ACC112 (cell line): ENCODE measurements at regions not wholly inside any gene's neighbourhood (a gene's known extent, or its start where the extent isn't known, plus 50 kb on each side); places are given as distances from the start of the nearest gene placed in this dataset.

Source experiments
- H2AFZ ChIP-seq: fragments of 200-600 bp; sonication (generic); one replicate; pipeline ENCODE4 v1.6.0; 2017; ENCODE audit warnings: antibody characterized with exemption, low read length; ENCODE audit not compliant: unreplicated experiment
- H3K27ac ChIP-seq: fragments of 200-600 bp; sonication (generic); 2 replicates; pipeline ENCODE4 v1.5.1; 2014; ENCODE audit warnings: low read depth, mild to moderate bottlenecking, antibody characterized with exemption, low read length, moderate library complexity
- H3K27me3 ChIP-seq: fragments of 200-600 bp; sonication (generic); 2 replicates; pipeline ENCODE4 v1.6.1; 2014; ENCODE audit warnings: mild to moderate bottlenecking, antibody characterized with exemption, low read length, moderate library complexity, mixed read lengths; ENCODE audit not compliant: insufficient read depth
- H3K36me3 ChIP-seq: fragments of 200-600 bp; sonication (generic); 2 replicates; pipeline ENCODE4 v1.6.1; 2016; ENCODE audit warnings: mild to moderate bottlenecking, antibody characterized with exemption, low read length, moderate library complexity, mixed read lengths; ENCODE audit not compliant: insufficient read depth
- H3K4me1 ChIP-seq: fragments of 200-600 bp; sonication (generic); one replicate; pipeline ENCODE4 v1.6.1; 2016; ENCODE audit warnings: low read length, mixed read lengths; ENCODE audit not compliant: insufficient read depth, unreplicated experiment, control insufficient read depth
- H3K4me3 ChIP-seq: fragments of 200-600 bp; sonication (generic); 2 replicates; pipeline ENCODE4 v1.5.1; 2014; ENCODE audit warnings: mild to moderate bottlenecking, low read depth, low read length
- H3K79me2 ChIP-seq: fragments of 200-600 bp; sonication (generic); one replicate; pipeline ENCODE4 v1.6.0; 2016; ENCODE audit warnings: low read length; ENCODE audit not compliant: control insufficient read depth, unreplicated experiment, insufficient read depth

DNA sequence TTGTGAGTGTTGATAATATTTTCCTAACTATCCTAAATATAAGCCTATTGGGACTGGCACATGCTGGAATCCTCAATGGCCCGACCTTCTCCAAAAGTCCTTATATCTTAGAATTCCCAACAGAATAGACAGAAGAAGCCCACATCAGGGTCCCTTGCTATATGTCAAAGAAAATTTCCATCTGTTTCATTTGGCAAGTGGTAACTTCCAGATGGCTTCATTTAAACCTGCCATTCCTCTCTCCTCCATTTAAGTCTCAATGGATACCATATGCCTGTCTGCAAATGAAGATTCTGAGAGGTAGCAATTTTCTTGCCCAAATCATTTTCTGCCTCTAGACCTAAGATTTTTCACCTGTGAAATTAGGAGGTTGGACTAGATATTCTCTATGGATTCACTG is 73.1 kb upstream of the KCNA4 start:
- H3K27me3 ChIP-seq: no peaks in the 10 kb centered on the region
- H3K4me1 ChIP-seq: no peaks in the 10 kb centered on the region
- H2AFZ ChIP-seq: no peak overlapping the region
- H3K36me3 ChIP-seq: no peaks in the 10 kb centered on the region
- H3K4me3 ChIP-seq: no peak overlapping the region
- H3K27ac ChIP-seq: no peak overlapping the region
- H3K79me2 ChIP-seq: no peaks in the 10 kb centered on the region

DNA sequence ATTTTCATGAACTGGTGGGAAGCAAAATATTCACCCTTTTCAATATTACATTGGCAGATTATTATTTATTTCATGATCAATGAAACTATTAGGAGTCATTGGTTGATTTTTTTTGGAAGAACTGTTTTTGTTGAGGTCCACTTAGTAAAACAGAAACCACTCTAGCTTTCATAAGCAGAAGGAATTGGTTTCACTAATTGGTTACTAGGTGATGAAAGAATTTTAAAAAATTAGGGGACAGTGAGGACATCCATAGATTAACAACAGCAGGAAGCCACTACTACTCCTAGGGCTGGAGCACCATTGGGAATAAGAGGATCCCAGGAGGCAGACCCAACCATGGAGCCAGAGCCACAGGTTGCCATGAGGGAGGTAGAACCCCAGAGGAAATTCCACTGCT is 74.4 kb upstream of the KCNA4 start:
- Histone ChIP-seq H3K27ac (no peak overlapping the region), H3K4me3 (no peak overlapping the region), H3K79me2 (no peaks in the 10 kb centered on the region), H3K27me3 (no peaks in the 10 kb centered on the region), H3K36me3 (no peaks in the 10 kb centered on the region), H2AFZ (no peak overlapping the region), H3K4me1 (no peaks in the 10 kb centered on the region)

DNA sequence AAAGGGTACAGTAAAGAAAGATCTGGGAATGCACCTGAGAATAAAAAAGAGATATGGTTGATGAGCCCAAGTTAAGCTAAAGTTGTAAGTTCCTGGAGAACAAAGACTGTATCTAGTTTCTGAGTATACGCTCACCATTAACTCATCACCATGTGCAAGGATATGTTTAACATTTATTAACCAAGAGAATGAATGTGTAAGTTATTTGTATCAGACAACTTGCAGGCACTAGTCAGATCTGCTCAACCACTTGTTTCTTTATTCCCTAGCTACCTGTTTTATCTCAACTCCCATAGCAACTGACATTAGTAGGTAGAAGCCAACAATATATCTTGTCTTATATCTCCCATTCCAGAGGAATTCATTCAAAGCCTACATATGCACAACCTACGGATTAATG is 74.9 kb upstream of the KCNA4 start:
- Histone ChIP-seq H3K4me1 (no peaks in the 10 kb centered on the region), H2AFZ (no peak overlapping the region), H3K79me2 (no peaks in the 10 kb centered on the region), H3K27ac (no peak overlapping the region), H3K27me3 (no peaks in the 10 kb centered on the region), H3K36me3 (no peaks in the 10 kb centered on the region), H3K4me3 (no peak overlapping the region)

DNA sequence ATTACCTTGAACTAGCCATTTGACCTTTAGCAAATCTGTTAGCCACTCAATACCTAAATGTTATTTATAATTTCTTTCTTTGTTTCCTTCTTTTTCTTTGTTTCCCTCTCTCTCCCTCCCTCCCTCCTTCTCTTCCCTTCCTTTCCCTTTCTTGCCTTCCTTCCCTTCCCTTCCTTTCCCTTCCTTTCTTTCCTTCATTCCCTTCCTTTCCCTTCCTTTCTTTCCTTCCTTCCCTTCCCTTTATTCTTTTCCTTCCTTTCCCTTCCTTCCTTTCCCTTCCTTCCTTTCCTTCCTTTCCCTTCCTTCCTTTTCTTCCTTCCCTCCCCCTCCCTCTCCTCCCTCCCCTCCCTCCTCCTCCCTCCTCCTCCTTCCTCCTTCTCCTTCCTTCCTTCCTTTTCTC is 75.7 kb upstream of the KCNA4 start:
- Histone ChIP-seq H3K4me1 (no peaks in the 10 kb centered on the region), H3K4me3 (no peak overlapping the region), H3K27me3 (no peaks in the 10 kb centered on the region), H3K79me2 (no peaks in the 10 kb centered on the region), H3K27ac (no peak overlapping the region), H2AFZ (no peak overlapping the region), H3K36me3 (no peaks in the 10 kb centered on the region)

DNA sequence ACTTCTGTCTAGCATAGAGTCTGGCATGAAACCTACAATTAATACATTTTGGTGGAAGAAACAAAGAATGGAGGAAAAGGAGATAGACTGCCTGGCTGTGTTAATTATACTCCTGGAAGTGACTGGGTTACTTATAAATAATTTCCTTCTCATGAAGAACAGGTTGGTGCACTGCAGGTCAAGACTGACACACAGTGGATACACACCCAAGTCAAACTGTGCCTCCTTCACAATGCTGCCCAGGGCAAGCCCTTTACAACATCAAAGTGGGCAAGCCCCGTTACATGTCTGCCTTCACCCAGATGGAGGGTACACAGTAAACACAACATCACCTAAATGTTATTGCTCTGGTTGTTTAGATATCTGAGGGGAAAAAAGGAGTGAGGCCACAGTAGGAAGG is 83.7 kb upstream of the KCNA4 start:
- Histone ChIP-seq H3K79me2 (no peaks in the 10 kb centered on the region), H2AFZ (no peak overlapping the region), H3K4me3 (no peak overlapping the region), H3K36me3 (no peaks in the 10 kb centered on the region), H3K4me1 (no peaks in the 10 kb centered on the region), H3K27me3 (no peaks in the 10 kb centered on the region; the same call in 1 of the 2 replicates), H3K27ac (no peak overlapping the region)

DNA sequence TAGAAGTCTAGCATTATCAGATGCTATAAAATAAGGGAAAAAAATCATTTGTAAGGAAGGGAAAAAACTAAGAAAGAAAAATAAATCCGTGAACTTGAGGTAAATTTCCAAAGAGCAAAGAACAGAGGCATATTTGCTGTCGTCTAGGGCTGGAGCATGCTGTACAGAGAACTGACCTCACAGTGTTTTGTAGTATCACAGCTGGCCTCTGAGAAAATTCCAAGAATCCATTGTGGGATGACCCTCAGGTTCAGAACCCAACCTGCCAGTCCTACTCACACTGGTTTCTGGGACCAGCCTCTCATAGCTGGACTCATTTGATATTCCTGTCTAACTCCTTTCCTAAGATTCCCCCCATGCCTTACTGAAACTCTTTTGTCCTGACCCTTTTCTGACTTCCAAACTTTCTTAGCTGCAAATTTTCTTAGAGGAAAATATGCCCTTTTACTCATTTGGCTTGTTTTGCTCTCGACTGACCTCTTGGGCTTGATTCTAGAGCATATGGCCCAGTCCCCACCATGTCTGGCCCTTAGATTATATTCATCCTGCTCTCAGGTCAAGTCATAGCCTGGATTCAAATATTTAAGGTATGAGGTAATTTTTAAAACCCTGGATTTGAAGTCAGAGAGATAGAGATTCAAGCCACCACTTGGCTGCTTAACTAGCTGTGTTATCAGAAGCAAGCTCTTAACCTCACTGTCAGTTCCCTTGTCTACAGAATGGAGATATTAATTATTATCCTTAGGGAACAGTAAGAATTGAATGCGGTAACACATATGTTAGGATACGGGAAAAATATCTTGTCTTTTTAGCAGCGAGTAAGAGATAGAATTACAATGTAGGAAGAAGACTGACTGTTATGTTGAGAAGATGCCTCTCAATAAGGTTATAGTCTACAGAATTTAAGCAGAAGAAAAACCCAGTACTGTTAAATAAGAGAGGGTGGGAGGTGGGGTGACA is 89.7 kb upstream of the KCNA4 start:
- no peaks in the 10 kb centered on the region for H3K36me3 ChIP-seq
- H3K27ac ChIP-seq: no peak overlapping the region
- no peaks in the 10 kb centered on the region for H3K79me2 ChIP-seq
- peaks cover 6% of the 10 kb centered on the region; the same call in 1 of the 2 replicates for H3K27me3 ChIP-seq
- no peak overlapping the region for H3K4me3 ChIP-seq
- H2AFZ ChIP-seq: no peak overlapping the region
- peaks cover 5% of the 10 kb centered on the region for H3K4me1 ChIP-seq

DNA sequence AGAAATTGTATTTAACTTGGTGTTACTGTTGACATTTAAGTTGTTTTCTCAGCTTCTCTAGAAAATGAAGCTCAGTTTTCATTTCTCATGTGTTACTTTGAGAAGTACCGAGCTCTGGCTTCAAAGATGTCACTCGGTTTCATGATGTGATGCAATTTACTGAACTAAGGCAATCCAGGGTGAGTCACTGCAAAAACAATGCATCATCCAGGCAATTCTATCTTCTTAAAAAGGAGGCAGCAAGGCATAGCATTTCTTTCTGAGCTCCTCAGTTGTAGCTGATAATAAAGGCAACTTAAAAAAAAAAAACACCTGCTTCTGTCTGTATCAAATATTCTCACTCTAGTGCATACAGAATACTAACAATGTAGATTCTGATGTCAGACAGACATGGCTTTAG is 91.1 kb upstream of the KCNA4 start:
- Histone ChIP-seq H3K36me3 (no peaks in the 10 kb centered on the region), H3K4me3 (no peak overlapping the region), H3K4me1 (peaks cover 5% of the 10 kb centered on the region), H3K79me2 (no peaks in the 10 kb centered on the region), H2AFZ (no peak overlapping the region), H3K27ac (peak overlapping the region; percentile 37; the same call in 1 of the 2 replicates), H3K27me3 (peaks cover 12% of the 10 kb centered on the region; the same call in 1 of the 2 replicates)

DNA sequence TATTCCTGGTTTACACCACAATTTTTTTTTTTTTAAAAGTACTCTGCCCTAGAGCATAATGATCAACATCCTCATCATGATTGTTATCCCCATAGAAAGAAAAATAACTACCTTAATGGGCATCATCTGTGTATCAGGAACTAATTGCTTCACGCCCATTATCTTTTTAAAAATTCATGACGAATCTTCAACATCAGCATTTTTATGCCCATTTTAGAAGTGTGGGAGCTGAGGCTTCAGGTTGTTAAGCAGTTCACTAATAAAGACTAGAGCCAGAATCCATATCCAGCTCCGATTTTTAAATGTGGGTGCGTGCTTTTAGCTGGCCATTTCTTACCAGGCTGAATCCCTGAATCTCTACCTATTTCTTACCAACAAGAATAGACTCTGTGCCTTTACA is 92.9 kb upstream of the KCNA4 start:
- Histone ChIP-seq H3K27me3 (peaks cover 25% of the 10 kb centered on the region), H3K36me3 (no peaks in the 10 kb centered on the region), H3K27ac (no peak overlapping the region), H2AFZ (no peak overlapping the region), H3K79me2 (no peaks in the 10 kb centered on the region), H3K4me3 (no peak overlapping the region), H3K4me1 (peaks cover 5% of the 10 kb centered on the region)

DNA sequence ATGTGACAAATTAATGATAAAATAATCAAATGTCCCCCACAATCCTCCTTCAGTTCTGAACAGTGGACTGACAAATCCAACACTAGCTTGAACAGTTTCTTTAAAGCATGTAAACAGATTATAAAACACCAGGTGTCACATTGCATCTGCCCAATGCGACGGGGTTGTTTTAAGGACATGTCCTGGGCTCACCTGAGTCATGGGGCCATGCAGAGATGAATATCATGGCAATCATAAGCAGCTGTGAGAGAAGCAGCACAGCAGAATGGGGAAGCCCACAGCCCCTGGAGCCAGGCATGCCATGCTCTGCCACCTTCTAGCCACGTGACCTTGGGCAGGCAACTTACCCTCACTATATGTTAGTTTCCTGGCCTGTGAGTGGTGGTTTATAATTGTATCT is 93.9 kb upstream of the KCNA4 start:
- no peak overlapping the region for H3K4me3 ChIP-seq
- H3K79me2 ChIP-seq: no peaks in the 10 kb centered on the region
- H2AFZ ChIP-seq: no peak overlapping the region
- no peak overlapping the region for H3K27ac ChIP-seq
- H3K4me1 ChIP-seq: peaks cover 5% of the 10 kb centered on the region
- H3K36me3 ChIP-seq: no peaks in the 10 kb centered on the region
- peaks cover 27% of the 10 kb centered on the region for H3K27me3 ChIP-seq

DNA sequence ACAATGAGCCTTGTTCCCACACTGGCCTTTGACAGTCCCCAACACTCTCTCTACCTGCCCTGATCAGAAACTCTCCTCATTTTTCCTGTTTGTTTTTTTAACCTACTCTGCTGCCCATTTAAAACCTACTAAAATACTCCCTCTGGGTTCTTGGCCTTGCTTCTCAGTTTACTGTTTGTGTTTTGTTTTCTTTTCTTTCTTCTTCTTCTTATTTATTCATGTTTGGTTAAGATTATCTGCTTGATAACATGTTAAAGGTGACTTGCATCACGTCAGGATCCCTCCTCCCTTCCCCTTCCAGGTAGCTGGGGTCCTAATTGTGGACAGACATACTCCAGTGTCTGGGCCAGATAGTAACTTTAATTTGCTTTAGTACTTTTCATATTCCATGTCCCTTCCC is 95.0 kb upstream of the KCNA4 start:
- Histone ChIP-seq H3K27ac (no peak overlapping the region), H3K4me1 (peaks cover 5% of the 10 kb centered on the region), H3K27me3 (peaks cover 38% of the 10 kb centered on the region), H3K36me3 (no peaks in the 10 kb centered on the region), H3K79me2 (no peaks in the 10 kb centered on the region), H3K4me3 (no peak overlapping the region), H2AFZ (no peak overlapping the region)

DNA sequence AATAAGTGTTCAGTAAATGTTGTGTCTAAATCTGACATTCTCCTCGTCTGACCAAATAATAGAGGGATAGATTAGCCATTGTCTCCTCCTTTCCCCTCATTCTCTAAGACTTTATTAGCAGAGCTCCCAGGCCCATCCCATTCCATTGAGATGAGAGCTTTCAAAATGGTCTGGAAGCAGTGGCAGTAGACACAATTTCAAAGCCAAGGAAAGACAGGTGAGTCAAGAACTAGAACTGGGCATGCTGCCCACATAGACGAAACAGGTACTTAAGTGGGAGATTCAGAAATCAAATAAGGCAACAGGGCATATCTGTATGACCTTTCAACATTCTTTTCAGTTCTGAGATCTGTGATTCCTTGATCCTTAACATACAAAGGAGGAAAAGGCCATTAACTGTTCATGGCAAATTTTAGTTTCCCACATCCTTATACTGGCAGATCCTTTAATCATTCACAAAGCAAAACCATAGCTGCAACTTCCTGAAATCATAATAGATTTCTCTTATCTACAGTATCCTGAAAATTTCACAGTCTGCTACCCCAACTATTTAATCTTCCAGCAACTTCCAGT is 96.6 kb upstream of the KCNA4 start:
- Histone ChIP-seq H3K4me3 (no peak overlapping the region), H3K27me3 (peaks cover 39% of the 10 kb centered on the region), H3K36me3 (no peaks in the 10 kb centered on the region), H3K79me2 (no peaks in the 10 kb centered on the region), H2AFZ (no peak overlapping the region), H3K4me1 (peaks cover under 1% of the 10 kb centered on the region), H3K27ac (no peak overlapping the region)
